PFSK-1 (cell line): ENCODE measurements at regions not wholly inside any gene's neighbourhood (a gene's known extent, or its start where the extent isn't known, plus 50 kb on each side); places are given as distances from the start of the nearest gene placed in this dataset.

ENCODE experiments used
- FOXP2 ChIP-seq: optimal IDR thresholded peaks from 2 replicates; pipeline ENCODE3; 2011; ENCODE audit warnings: borderline replicate concordance, control low read depth, inconsistent platforms; ENCODE audit not compliant: insufficient read depth; ENCODE audit errors: extremely low read length, extremely low read depth
- POLR2AphosphoS5 ChIP-seq: IDR thresholded peaks from 2 replicates; pipeline ENCODE4 v1.6.1; 2012; ENCODE audit warnings: low read depth, mild to moderate bottlenecking, control low read depth, low read length, moderate library complexity
- SIN3A ChIP-seq: IDR thresholded peaks from 2 replicates; pipeline ENCODE4 v1.6.1; 2012; ENCODE audit warnings: mild to moderate bottlenecking, low read length, moderate library complexity, borderline replicate concordance; ENCODE audit not compliant: insufficient read depth
- TAF1 ChIP-seq: IDR thresholded peaks from 2 replicates; pipeline ENCODE4 v1.6.1; 2012; ENCODE audit warnings: low read length, control low read depth, borderline replicate concordance; ENCODE audit not compliant: insufficient read depth
- TF ChIP-seq, protein P1 (sequence below), 2 experiments: IDR thresholded peaks; 2 replicates each; pipeline versions ENCODE4 v1.6.1 to v1.8.0; 2011 to 2012; ENCODE audit warnings: low read depth in 2 of 2, low read length in 2 of 2, control low read depth in 1 of 2, inconsistent platforms in 1 of 2, mild to moderate bottlenecking in 1 of 2, moderate library complexity in 1 of 2; ENCODE audit not compliant: insufficient read depth in 1 of 2

DNA sequence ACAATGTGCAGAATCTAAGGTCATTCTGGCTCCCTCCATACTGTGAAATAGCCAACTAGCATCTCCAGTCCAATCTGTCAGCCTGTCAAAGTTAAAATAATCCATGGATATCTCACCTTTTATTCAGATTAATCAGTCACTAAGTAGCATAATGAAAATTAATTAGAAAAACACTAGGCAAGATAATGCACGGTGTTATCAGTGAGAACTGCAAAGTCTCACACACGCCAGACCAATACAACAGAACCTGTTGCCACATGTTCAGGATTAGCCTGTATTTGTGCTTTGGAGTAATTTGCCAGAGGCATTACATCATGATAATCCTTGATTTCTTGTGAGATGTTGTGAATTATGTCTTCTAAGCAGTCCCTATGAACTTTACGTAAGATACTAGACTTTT is 820.4 kb upstream of the ALCAM start:
- TF ChIP-seq POLR2AphosphoS5 (no peak), SIN3A (no peak), FOXP2 (no peak), TAF1 (no peak)
- TF ChIP-seq, protein P1, sequence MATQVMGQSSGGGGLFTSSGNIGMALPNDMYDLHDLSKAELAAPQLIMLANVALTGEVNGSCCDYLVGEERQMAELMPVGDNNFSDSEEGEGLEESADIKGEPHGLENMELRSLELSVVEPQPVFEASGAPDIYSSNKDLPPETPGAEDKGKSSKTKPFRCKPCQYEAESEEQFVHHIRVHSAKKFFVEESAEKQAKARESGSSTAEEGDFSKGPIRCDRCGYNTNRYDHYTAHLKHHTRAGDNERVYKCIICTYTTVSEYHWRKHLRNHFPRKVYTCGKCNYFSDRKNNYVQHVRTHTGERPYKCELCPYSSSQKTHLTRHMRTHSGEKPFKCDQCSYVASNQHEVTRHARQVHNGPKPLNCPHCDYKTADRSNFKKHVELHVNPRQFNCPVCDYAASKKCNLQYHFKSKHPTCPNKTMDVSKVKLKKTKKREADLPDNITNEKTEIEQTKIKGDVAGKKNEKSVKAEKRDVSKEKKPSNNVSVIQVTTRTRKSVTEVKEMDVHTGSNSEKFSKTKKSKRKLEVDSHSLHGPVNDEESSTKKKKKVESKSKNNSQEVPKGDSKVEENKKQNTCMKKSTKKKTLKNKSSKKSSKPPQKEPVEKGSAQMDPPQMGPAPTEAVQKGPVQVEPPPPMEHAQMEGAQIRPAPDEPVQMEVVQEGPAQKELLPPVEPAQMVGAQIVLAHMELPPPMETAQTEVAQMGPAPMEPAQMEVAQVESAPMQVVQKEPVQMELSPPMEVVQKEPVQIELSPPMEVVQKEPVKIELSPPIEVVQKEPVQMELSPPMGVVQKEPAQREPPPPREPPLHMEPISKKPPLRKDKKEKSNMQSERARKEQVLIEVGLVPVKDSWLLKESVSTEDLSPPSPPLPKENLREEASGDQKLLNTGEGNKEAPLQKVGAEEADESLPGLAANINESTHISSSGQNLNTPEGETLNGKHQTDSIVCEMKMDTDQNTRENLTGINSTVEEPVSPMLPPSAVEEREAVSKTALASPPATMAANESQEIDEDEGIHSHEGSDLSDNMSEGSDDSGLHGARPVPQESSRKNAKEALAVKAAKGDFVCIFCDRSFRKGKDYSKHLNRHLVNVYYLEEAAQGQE (IDR thresholded peaks at IDR 0.05; ENCODE audit: insufficient read depth in 1 of 2, low read depth in 2 of 2, low read length in 2 of 2), result no peak

DNA sequence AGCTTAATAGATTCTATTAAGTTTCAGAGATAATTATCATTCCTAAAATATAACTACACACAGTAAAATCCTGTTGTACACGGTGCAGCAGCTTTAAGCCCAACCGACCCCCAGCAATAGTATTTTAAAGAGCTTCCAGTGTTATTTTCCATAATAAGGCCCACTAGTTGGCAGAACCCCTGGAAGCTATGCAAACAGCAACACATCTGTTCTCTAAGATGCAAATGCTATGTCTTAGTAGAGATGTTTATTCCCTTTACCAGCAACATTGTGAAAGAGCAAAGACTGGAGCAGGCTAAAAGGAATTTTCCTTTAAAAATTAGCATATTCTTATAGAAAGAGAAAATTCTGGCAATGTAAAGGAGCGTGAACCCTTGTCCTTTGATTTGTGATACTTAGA is 819.7 kb upstream of the ALCAM start:
- TF ChIP-seq FOXP2 (no peak), POLR2AphosphoS5 (no peak), TAF1 (no peak), SIN3A (no peak)
- TF ChIP-seq, protein P1 (IDR thresholded peaks at IDR 0.05; ENCODE audit: insufficient read depth in 1 of 2, low read depth in 2 of 2, low read length in 2 of 2), result no peak

DNA sequence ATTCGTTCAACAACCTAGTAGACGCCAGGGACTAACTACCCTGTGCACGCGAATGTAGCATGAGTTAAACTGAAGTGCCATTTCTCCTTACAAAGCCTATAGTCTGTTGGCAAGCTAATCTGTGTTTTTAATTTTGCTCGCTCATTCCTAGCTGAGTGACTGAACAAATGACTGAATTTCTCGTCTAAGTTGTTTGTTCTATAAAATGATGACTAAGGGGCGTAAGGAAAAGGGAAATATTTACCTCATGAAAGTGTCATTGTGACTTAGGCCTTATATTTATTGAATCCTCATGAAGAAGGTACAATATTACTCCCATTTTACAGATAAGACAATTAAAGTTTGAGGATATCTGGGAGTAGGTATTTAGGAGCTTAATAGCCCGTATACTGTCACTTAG is 818.3 kb upstream of the ALCAM start:
- no peak for TF ChIP-seq POLR2AphosphoS5
- TF ChIP-seq TAF1, result no peak
- TF ChIP-seq SIN3A, result no peak
- TF ChIP-seq, protein P1 (IDR thresholded peaks at IDR 0.05; ENCODE audit: insufficient read depth in 1 of 2, low read depth in 2 of 2, low read length in 2 of 2), result no peak
- no peak for TF ChIP-seq FOXP2

DNA sequence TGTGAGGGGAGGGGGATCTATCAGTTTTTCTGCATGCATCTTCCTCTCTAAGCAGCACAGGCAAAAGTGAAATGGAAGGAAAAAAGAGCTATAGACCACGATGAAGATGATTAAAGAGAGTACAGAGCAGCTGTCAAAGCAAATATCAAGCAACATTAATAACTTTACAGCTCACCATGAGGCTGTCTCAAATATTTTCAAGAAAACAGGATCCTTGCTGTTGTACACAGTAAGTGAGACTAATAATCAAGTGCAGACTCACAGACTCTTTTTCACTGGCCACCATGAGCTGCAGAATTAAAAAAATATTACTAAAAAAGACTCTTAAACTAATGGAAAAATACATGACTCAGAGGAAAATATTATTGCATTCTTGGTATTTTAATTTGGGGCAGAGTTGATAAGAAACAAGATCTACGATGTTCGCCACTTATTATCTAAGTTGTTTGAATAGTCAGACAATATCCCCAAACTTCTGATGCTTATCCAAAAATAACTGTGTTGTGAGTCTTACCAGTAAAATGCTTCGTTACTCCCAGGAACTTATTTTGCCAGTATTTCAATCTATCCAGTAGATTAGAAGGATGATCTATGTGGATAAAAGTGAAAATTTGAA is 817.5 kb upstream of the ALCAM start:
- TF ChIP-seq, protein P1 (IDR thresholded peaks at IDR 0.05; ENCODE audit: insufficient read depth in 1 of 2, low read depth in 2 of 2, low read length in 2 of 2), result no peak

DNA sequence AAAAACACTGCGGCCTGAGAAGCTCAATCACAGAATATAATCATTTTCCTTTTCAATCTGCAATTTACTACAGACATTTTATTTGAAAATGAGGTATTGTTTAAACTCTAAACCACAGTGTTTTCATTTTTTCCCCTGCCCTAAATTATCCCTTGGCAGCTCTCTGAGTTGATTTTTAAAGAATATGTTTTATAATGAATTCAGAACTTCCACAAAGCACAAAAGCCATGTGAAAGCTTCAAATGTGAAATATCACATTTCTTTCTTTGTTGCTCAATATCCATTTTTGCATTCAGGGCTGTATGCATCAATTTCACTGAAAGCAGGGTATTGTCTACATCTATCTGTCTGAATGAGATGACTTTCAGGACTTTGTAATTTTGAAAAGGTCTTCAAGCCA is 813.6 kb upstream of the ALCAM start:
- no peak for TF ChIP-seq TAF1
- no peak for TF ChIP-seq FOXP2
